ENCODE measurements at regions not wholly inside any gene's neighbourhood (a gene's known extent, or its start where the extent isn't known, plus 50 kb on each side); places are given as distances from the start of the nearest gene placed in this dataset.

DNA sequence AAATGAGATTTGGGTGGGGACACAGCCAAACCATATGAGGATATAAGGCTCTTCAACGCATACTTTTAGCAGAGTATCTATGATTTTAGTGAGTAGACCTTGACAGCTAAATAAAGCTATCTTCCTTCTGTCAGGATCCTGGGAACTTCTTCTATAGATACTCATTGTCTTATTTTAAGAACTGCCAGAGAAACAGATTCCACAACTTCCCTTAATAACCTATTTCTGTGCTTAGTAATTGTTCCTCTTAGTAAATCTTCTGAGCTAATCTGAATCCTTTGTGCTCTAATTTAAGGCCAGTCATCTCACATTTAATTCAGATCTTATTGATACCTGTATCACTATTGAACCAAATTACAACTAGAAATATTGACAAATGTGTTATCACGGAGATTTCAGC, 64.0 kb upstream of the CEP85L start:
- TF ChIP-seq EZH2 (IDR thresholded peaks at IDR 0.05; ENCODE audit: borderline replicate concordance, low read length), result no peak
- TF ChIP-seq, protein P1, sequence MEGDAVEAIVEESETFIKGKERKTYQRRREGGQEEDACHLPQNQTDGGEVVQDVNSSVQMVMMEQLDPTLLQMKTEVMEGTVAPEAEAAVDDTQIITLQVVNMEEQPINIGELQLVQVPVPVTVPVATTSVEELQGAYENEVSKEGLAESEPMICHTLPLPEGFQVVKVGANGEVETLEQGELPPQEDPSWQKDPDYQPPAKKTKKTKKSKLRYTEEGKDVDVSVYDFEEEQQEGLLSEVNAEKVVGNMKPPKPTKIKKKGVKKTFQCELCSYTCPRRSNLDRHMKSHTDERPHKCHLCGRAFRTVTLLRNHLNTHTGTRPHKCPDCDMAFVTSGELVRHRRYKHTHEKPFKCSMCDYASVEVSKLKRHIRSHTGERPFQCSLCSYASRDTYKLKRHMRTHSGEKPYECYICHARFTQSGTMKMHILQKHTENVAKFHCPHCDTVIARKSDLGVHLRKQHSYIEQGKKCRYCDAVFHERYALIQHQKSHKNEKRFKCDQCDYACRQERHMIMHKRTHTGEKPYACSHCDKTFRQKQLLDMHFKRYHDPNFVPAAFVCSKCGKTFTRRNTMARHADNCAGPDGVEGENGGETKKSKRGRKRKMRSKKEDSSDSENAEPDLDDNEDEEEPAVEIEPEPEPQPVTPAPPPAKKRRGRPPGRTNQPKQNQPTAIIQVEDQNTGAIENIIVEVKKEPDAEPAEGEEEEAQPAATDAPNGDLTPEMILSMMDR (IDR thresholded peaks at IDR 0.05; ENCODE audit: low read length), result no peak

All from OCI-LY1 (cell line).